ENCODE measurements at regions not wholly inside any gene's neighbourhood (a gene's known extent, or its start where the extent isn't known, plus 50 kb on each side); places are given as distances from the start of the nearest gene placed in this dataset.
"Not testable (repeated sequence)": the region's sequence is repeated elsewhere in the genome, so short reads cannot be mapped to it uniquely, and the experiment has no call there.

- TF ChIP-seq CTCF (conservative IDR thresholded peaks at IDR 0.05), result no peak
- no peak overlapping the region for H3K27ac ChIP-seq
Measured at GRCh38 chr3:94799420-94800060, 736.7 kb downstream of the NSUN3 start.

GRCh38 chr3:94811836-94812235 lies 749.0 kb downstream of the NSUN3 start:
- H3K27ac ChIP-seq, result no peak overlapping the region

GRCh38 chr3:94821241-94821640 lies 758.4 kb downstream of the NSUN3 start:
- no peak overlapping the region for H3K27ac ChIP-seq
- no peak for TF ChIP-seq CTCF (conservative IDR thresholded peaks at IDR 0.05)

More at GRCh38 chr3:94811836-94812235, 749.0 kb downstream of the NSUN3 start:
- TF ChIP-seq CTCF (conservative IDR thresholded peaks at IDR 0.05), result no peak

- H3K27ac ChIP-seq, result no peak overlapping the region
- no peak for TF ChIP-seq CTCF (conservative IDR thresholded peaks at IDR 0.05)
Measured at GRCh38 chr3:94822298-94822697, 759.4 kb downstream of the NSUN3 start.

GRCh38 chr3:94846251-94846650 lies 783.4 kb downstream of the NSUN3 start:
- H3K27ac ChIP-seq, result not testable (repeated sequence)

GRCh38 chr3:94862703-94863102 lies 799.8 kb downstream of the NSUN3 start:
- TF ChIP-seq CTCF (conservative IDR thresholded peaks at IDR 0.05), result peak; percentile 79

GRCh38 chr3:94869059-94869547 lies 806.2 kb downstream of the NSUN3 start:
- no peak for TF ChIP-seq CTCF (conservative IDR thresholded peaks at IDR 0.05)
- no peak overlapping the region for H3K27ac ChIP-seq

More at GRCh38 chr3:94862703-94863102, 799.8 kb downstream of the NSUN3 start:
- H3K27ac ChIP-seq, result no peak overlapping the region

- no peak for TF ChIP-seq CTCF (conservative IDR thresholded peaks at IDR 0.05)
- no peak overlapping the region for H3K27ac ChIP-seq
Measured at GRCh38 chr3:94873751-94874150, 810.9 kb downstream of the NSUN3 start.
